HG02678 (cell line): ENCODE measurements at regions not wholly inside any gene's neighbourhood (a gene's known extent, or its start where the extent isn't known, plus 50 kb on each side); places are given as distances from the start of the nearest gene placed in this dataset.
"Not testable (repeated sequence)": the region's sequence is repeated elsewhere in the genome, so short reads cannot be mapped to it uniquely, and the experiment has no call there.

Experiments used
- ATAC-seq: cut with Tn5 transposase; IDR thresholded peaks from one replicate; pipeline ENCODE4 v1.9.1; 2021; ENCODE audit warnings: mild to moderate bottlenecking, moderate library complexity; ENCODE audit not compliant: unreplicated experiment

- ATAC-seq: no peak
Measured at GRCh38 chr5:7074176-7074575, 321.8 kb upstream of the ADCY2 start.

- no peak for ATAC-seq
Measured at GRCh38 chr5:7075470-7075869, 320.5 kb upstream of the ADCY2 start.

- no peak for ATAC-seq
Measured at GRCh38 chr5:7078101-7078500, 317.8 kb upstream of the ADCY2 start.

GRCh38 chr5:7078901-7079300 is 317.0 kb upstream of the ADCY2 start:
- no peak for ATAC-seq

- ATAC-seq: no peak
Measured at GRCh38 chr5:7080501-7080900, 315.4 kb upstream of the ADCY2 start.

GRCh38 chr5:7087719-7088297 is 308.1 kb upstream of the ADCY2 start:
- ATAC-seq: no peak

GRCh38 chr5:7088849-7089248 is 307.1 kb upstream of the ADCY2 start:
- no peak for ATAC-seq

- no peak for ATAC-seq
Measured at GRCh38 chr5:7094626-7095025, 301.3 kb upstream of the ADCY2 start.

- no peak for ATAC-seq
Measured at GRCh38 chr5:7096294-7096693, 299.6 kb upstream of the ADCY2 start.

GRCh38 chr5:7105358-7105757 is 290.6 kb upstream of the ADCY2 start:
- no peak for ATAC-seq

- no peak for ATAC-seq
Measured at GRCh38 chr5:7117961-7118360, 278.0 kb upstream of the ADCY2 start.

- ATAC-seq: no peak
Measured at GRCh38 chr5:7131680-7132079, 264.3 kb upstream of the ADCY2 start.

- ATAC-seq: no peak
Measured at GRCh38 chr5:7146886-7147285, 249.1 kb upstream of the ADCY2 start.

GRCh38 chr5:7157083-7157482 is 238.9 kb upstream of the ADCY2 start:
- no peak for ATAC-seq

GRCh38 chr5:7169240-7169878 is 226.6 kb upstream of the ADCY2 start:
- ATAC-seq: no peak

- not testable (repeated sequence) for ATAC-seq
Measured at GRCh38 chr5:7170785-7171184, 225.2 kb upstream of the ADCY2 start.

- ATAC-seq: no peak
Measured at GRCh38 chr5:7179364-7179763, 216.6 kb upstream of the ADCY2 start.

GRCh38 chr5:7181841-7182240 is 214.1 kb upstream of the ADCY2 start:
- no peak for ATAC-seq

GRCh38 chr5:7185742-7186141 is 210.2 kb upstream of the ADCY2 start:
- ATAC-seq: no peak

- no peak for ATAC-seq
Measured at GRCh38 chr5:7186818-7187217, 209.1 kb upstream of the ADCY2 start.

- ATAC-seq: no peak
Measured at GRCh38 chr5:7190712-7191250, 205.2 kb upstream of the ADCY2 start.

- no peak for ATAC-seq
Measured at GRCh38 chr5:7192016-7192415, 203.9 kb upstream of the ADCY2 start.

- ATAC-seq: no peak
Measured at GRCh38 chr5:7202846-7203245, 193.1 kb upstream of the ADCY2 start.
